Mesothelial cell of epicardium (in vitro differentiated cells): ENCODE measurements at regions not wholly inside any gene's neighbourhood (a gene's known extent, or its start where the extent isn't known, plus 50 kb on each side); places are given as distances from the start of the nearest gene placed in this dataset.

Experiments
- DNase-seq, 2 experiments: peaks; one replicate each; pipeline ENCODE4 v3.0.0; 2021; ENCODE audit warnings: low spot score in 2 of 2; ENCODE audit not compliant: unreplicated experiment in 2 of 2
- H3K27ac Mint-ChIP-seq: 2 replicates; pipeline ENCODE4 v1.8.0; 2021; ENCODE audit warnings: mixed read lengths
- H3K27me3 Mint-ChIP-seq: 2 replicates; pipeline ENCODE4 v1.8.0; 2021; ENCODE audit warnings: low read depth, mixed read lengths
- H3K36me3 Mint-ChIP-seq: 2 replicates; pipeline ENCODE4 v1.8.0; 2021; ENCODE audit warnings: mixed read lengths
- H3K4me1 Mint-ChIP-seq: 2 replicates; pipeline ENCODE4 v1.8.0; 2021; ENCODE audit warnings: mixed read lengths
- H3K4me3 Mint-ChIP-seq: 2 replicates; pipeline ENCODE4 v1.8.0; 2021; ENCODE audit warnings: mild to moderate bottlenecking, moderate library complexity, mixed read lengths
- H3K9me3 Mint-ChIP-seq: 2 replicates; pipeline ENCODE4 v1.8.0; 2021; ENCODE audit warnings: mixed read lengths
- CTCF ChIP-seq: fragments of 200-600 bp; sonication (generic); IDR thresholded peaks from one replicate; pipeline ENCODE4 v1.5.0; 2021; ENCODE audit warnings: antibody characterized with exemption; ENCODE audit not compliant: unreplicated experiment

GRCh38 chr14:97575677-97576076, 778.5 kb downstream of the VRK1 start:
- Mint-ChIP-seq H3K27ac (no peak overlapping the region), H3K4me3 (no peak overlapping the region), H3K36me3 (no peaks in the 10 kb centered on the region), H3K9me3 (peaks cover 9% of the 10 kb centered on the region), H3K4me1 (no peaks in the 10 kb centered on the region), H3K27me3 (peaks cover 17% of the 10 kb centered on the region)
- DNase-seq, result no peak
- no peak for TF ChIP-seq CTCF

GRCh38 chr14:97578982-97579548, 781.9 kb downstream of the VRK1 start:
- no peak for DNase-seq
- no peaks in the 10 kb centered on the region for H3K4me1 Mint-ChIP-seq
- TF ChIP-seq CTCF, result no peak
- peaks cover 3% of the 10 kb centered on the region for H3K27me3 Mint-ChIP-seq
- no peak overlapping the region for H3K27ac Mint-ChIP-seq
- H3K36me3 Mint-ChIP-seq, result no peaks in the 10 kb centered on the region
- H3K9me3 Mint-ChIP-seq, result peaks cover 7% of the 10 kb centered on the region
- no peak overlapping the region for H3K4me3 Mint-ChIP-seq

- TF ChIP-seq CTCF, result no peak
- Mint-ChIP-seq H3K9me3 (no peaks in the 10 kb centered on the region), H3K4me1 (no peaks in the 10 kb centered on the region), H3K27ac (no peak overlapping the region), H3K27me3 (peaks cover 9% of the 10 kb centered on the region), H3K4me3 (no peak overlapping the region), H3K36me3 (no peaks in the 10 kb centered on the region)
- no peak for DNase-seq
Observed at GRCh38 chr14:97581016-97581415, 783.8 kb downstream of the VRK1 start.

GRCh38 chr14:97582022-97582421, 784.8 kb downstream of the VRK1 start:
- no peak for TF ChIP-seq CTCF
- no peaks in the 10 kb centered on the region for H3K36me3 Mint-ChIP-seq
- no peaks in the 10 kb centered on the region for H3K9me3 Mint-ChIP-seq
- H3K4me3 Mint-ChIP-seq, result no peak overlapping the region
- H3K4me1 Mint-ChIP-seq, result no peaks in the 10 kb centered on the region
- DNase-seq, result no peak
- H3K27me3 Mint-ChIP-seq, result peaks cover 9% of the 10 kb centered on the region
- no peak overlapping the region for H3K27ac Mint-ChIP-seq

GRCh38 chr14:97584528-97584927, 787.3 kb downstream of the VRK1 start:
- H3K9me3 Mint-ChIP-seq, result no peaks in the 10 kb centered on the region
- H3K4me1 Mint-ChIP-seq, result no peaks in the 10 kb centered on the region
- H3K4me3 Mint-ChIP-seq, result no peak overlapping the region
- no peak for DNase-seq
- no peaks in the 10 kb centered on the region for H3K36me3 Mint-ChIP-seq
- H3K27me3 Mint-ChIP-seq, result peaks cover 22% of the 10 kb centered on the region
- H3K27ac Mint-ChIP-seq, result no peak overlapping the region
- no peak for TF ChIP-seq CTCF

- DNase-seq, result no peak
- H3K27me3 Mint-ChIP-seq, result peaks cover 25% of the 10 kb centered on the region
- H3K4me1 Mint-ChIP-seq, result no peaks in the 10 kb centered on the region
- H3K27ac Mint-ChIP-seq, result no peak overlapping the region
- no peaks in the 10 kb centered on the region for H3K9me3 Mint-ChIP-seq
- H3K4me3 Mint-ChIP-seq, result no peak overlapping the region
- no peaks in the 10 kb centered on the region for H3K36me3 Mint-ChIP-seq
- no peak for TF ChIP-seq CTCF
Observed at GRCh38 chr14:97592341-97592980, 795.3 kb downstream of the VRK1 start.
